G401.6 (cell line): ENCODE measurements at regions not wholly inside any gene's neighbourhood (a gene's known extent, or its start where the extent isn't known, plus 50 kb on each side); places are given as distances from the start of the nearest gene placed in this dataset.
"Not testable (repeated sequence)": the region's sequence is repeated elsewhere in the genome, so short reads cannot be mapped to it uniquely, and the experiment has no call there.

ENCODE experiments used
- FAIRE-seq: peaks from 2 replicates; lab custom pipeline; 2012; peaks lifted over from hg19 to GRCh38; lab: Jason Lieb, UNC

GRCh38 chr14:83101846-83102245 lies 1568.2 kb upstream of the SEL1L start:
- no peak for FAIRE-seq

- FAIRE-seq, result no peak
Measured at GRCh38 chr14:83118029-83118428, 1584.4 kb upstream of the SEL1L start.

GRCh38 chr14:83120187-83120586 lies 1586.5 kb upstream of the SEL1L start:
- FAIRE-seq, result no peak

- no peak for FAIRE-seq
Measured at GRCh38 chr14:83126076-83126475, 1592.4 kb upstream of the SEL1L start.

- no peak for FAIRE-seq
Measured at GRCh38 chr14:83128783-83129182, 1595.1 kb upstream of the SEL1L start.

GRCh38 chr14:83129496-83129895 lies 1595.8 kb upstream of the SEL1L start:
- FAIRE-seq, result no peak

GRCh38 chr14:83133981-83134645 lies 1600.5 kb upstream of the SEL1L start:
- FAIRE-seq, result no peak

- no peak for FAIRE-seq
Measured at GRCh38 chr14:83140756-83141155, 1607.1 kb upstream of the SEL1L start.

- FAIRE-seq, result no peak
Measured at GRCh38 chr14:83147006-83147405, 1613.4 kb upstream of the SEL1L start.

- FAIRE-seq, result no peak
Measured at GRCh38 chr14:83151571-83151970, 1617.9 kb upstream of the SEL1L start.

GRCh38 chr14:83153081-83153480 lies 1619.4 kb upstream of the SEL1L start:
- FAIRE-seq, result no peak

GRCh38 chr14:83162361-83162929 lies 1628.8 kb upstream of the SEL1L start:
- no peak for FAIRE-seq

GRCh38 chr14:83163016-83163415 lies 1629.4 kb upstream of the SEL1L start:
- no peak for FAIRE-seq

- FAIRE-seq, result no peak
Measured at GRCh38 chr14:83164016-83164415, 1630.4 kb upstream of the SEL1L start.

GRCh38 chr14:83164591-83164990 lies 1630.9 kb upstream of the SEL1L start:
- FAIRE-seq, result no peak

GRCh38 chr14:83170165-83170564 lies 1636.5 kb upstream of the SEL1L start:
- FAIRE-seq, result no peak

- no peak for FAIRE-seq
Measured at GRCh38 chr14:83171761-83172160, 1638.1 kb upstream of the SEL1L start.

- no peak for FAIRE-seq
Measured at GRCh38 chr14:83172363-83172762, 1638.7 kb upstream of the SEL1L start.

- no peak for FAIRE-seq
Measured at GRCh38 chr14:83173687-83174086, 1640.0 kb upstream of the SEL1L start.

GRCh38 chr14:83184531-83184930 lies 1650.9 kb upstream of the SEL1L start:
- FAIRE-seq, result no peak

- FAIRE-seq, result not testable (repeated sequence)
Measured at GRCh38 chr14:83188311-83188710, 1654.7 kb upstream of the SEL1L start.

GRCh38 chr14:83196236-83196635 lies 1662.6 kb upstream of the SEL1L start:
- FAIRE-seq, result no peak

- FAIRE-seq, result no peak
Measured at GRCh38 chr14:83197271-83197670, 1663.6 kb upstream of the SEL1L start.

- FAIRE-seq, result no peak
Measured at GRCh38 chr14:83207550-83207949, 1673.9 kb upstream of the SEL1L start.
